A673 (cell line): ENCODE measurements at regions not wholly inside any gene's neighbourhood (a gene's known extent, or its start where the extent isn't known, plus 50 kb on each side); places are given as distances from the start of the nearest gene placed in this dataset.
"Not testable (repeated sequence)": the region's sequence is repeated elsewhere in the genome, so short reads cannot be mapped to it uniquely, and the experiment has no call there.

Source experiments
- BruUV-seq: library from RNA; stranded (reverse); fragments of 400-500 nt; replicated peaks from 2 replicates; lab custom pipeline; 2021; lab: Mats Ljungman, UMichigan
- CTCF ChIA-PET: fragments of 300-600 bp; sonication (Branson Sonifier 250); formaldehyde crosslinking; loops from one replicate; lab custom pipeline; 2022; ENCODE audit warnings: antibody characterized with exemption; lab: Charles Lee
- POLR2A ChIA-PET: fragments of 300-600 bp; sonication (Branson Sonifier 250); formaldehyde crosslinking; loops from one replicate; lab custom pipeline; 2022; ENCODE audit warnings: antibody characterized with exemption; ENCODE audit not compliant: low non-redundant PET; lab: Charles Lee
- DNase-seq: peaks from one replicate; pipeline ENCODE4 v3.0.0-alpha.2; 2015; ENCODE audit warnings: low spot score
- H3K27ac ChIP-seq: fragments of 200-600 bp; sonication (generic); 2 replicates; pipeline ENCODE4 v1.5.1; 2016; ENCODE audit warnings: mixed run types, low read depth, mild to moderate bottlenecking, mixed read lengths, antibody characterized with exemption, low read length; ENCODE audit not compliant: poor library complexity, severe bottlenecking
- H3K27me3 ChIP-seq: fragments of 200-600 bp; sonication (generic); replicated peaks from 2 replicates; pipeline ENCODE4 v1.6.1; 2017; ENCODE audit warnings: mixed run types, low read depth, mild to moderate bottlenecking, mixed read lengths, antibody characterized with exemption, low read length; ENCODE audit not compliant: insufficient read depth, poor library complexity
- H3K36me3 ChIP-seq: fragments of 200-600 bp; sonication (generic); 2 replicates; pipeline ENCODE4 v1.6.1; 2016; ENCODE audit warnings: mixed run types, mild to moderate bottlenecking, mixed read lengths, antibody characterized with exemption, low read length; ENCODE audit not compliant: insufficient read depth, poor library complexity, severe bottlenecking
- H3K4me1 ChIP-seq: fragments of 200-600 bp; sonication (generic); 2 replicates; pipeline ENCODE4 v1.6.1; 2017; ENCODE audit warnings: mixed run types, mild to moderate bottlenecking, mixed read lengths, antibody characterized with exemption, low read length; ENCODE audit not compliant: insufficient read depth, poor library complexity, severe bottlenecking
- H3K4me3 ChIP-seq: fragments of 200-600 bp; sonication (generic); 2 replicates; pipeline ENCODE4 v1.5.1; 2016; ENCODE audit warnings: low read depth, mixed run types, mild to moderate bottlenecking, mixed read lengths, low read length; ENCODE audit not compliant: poor library complexity, severe bottlenecking
- H3K9me3 ChIP-seq: fragments of 200-600 bp; sonication (generic); 2 replicates; pipeline ENCODE4 v1.6.1; 2016; ENCODE audit warnings: mixed run types, low read depth, mild to moderate bottlenecking, mixed read lengths, antibody characterized with exemption, low read length; ENCODE audit not compliant: poor library complexity, severe bottlenecking
- intact Hi-C: fragments of 100-400 bp; cut with micrococcal nuclease; formaldehyde crosslinking; loops from one replicate; pipeline ENCODE4 v1.10.0; 2022; ENCODE audit not compliant: unreplicated experiment

GRCh38 chr9:41246702-41247101 is 57.6 kb upstream of the ZNG1F start:
- H3K4me3 ChIP-seq, H3K4me1 ChIP-seq, CTCF ChIA-PET, H3K36me3 ChIP-seq, BruUV-seq, H3K9me3 ChIP-seq, H3K27me3 ChIP-seq, DNase-seq, H3K27ac ChIP-seq, intact Hi-C loops, POLR2A ChIA-PET: not testable (repeated sequence)
